Neural cell (in vitro differentiated cells): ENCODE measurements at regions not wholly inside any gene's neighbourhood (a gene's known extent, or its start where the extent isn't known, plus 50 kb on each side); places are given as distances from the start of the nearest gene placed in this dataset.

Source experiments
- TAF1 ChIP-seq: IDR thresholded peaks from 2 replicates; pipeline ENCODE4 v1.6.1; 2012; ENCODE audit warnings: low read depth
- TF ChIP-seq, protein P1 (sequence below): fragments of 450-650 bp; IDR thresholded peaks from 2 replicates; pipeline ENCODE4 v1.5.1; 2014; ENCODE audit warnings: antibody characterized with exemption, mild to moderate bottlenecking, moderate library complexity; ENCODE audit not compliant: poor library complexity, severe bottlenecking

DNA sequence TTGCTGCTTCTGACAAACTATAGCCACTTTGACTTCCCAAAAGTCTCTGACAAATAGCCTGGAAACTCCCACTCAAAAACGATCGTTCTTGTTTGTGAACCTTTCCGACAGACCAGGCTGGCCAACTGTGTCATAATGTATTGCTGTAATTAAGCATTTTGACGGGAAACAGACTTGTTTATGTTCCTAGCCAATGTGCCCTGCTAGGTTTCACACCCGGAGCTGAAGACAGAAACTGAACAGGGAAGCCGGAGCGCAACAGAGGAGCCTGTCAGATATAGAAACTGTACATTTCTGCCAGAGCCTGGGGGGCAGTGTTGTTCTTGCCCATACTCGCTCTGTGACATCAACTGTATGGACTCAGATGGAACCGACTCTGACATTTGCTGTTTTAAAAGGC is 55.3 kb upstream of the C7orf33 start:
- TF ChIP-seq TAF1 = no peak
- TF ChIP-seq, protein P1, sequence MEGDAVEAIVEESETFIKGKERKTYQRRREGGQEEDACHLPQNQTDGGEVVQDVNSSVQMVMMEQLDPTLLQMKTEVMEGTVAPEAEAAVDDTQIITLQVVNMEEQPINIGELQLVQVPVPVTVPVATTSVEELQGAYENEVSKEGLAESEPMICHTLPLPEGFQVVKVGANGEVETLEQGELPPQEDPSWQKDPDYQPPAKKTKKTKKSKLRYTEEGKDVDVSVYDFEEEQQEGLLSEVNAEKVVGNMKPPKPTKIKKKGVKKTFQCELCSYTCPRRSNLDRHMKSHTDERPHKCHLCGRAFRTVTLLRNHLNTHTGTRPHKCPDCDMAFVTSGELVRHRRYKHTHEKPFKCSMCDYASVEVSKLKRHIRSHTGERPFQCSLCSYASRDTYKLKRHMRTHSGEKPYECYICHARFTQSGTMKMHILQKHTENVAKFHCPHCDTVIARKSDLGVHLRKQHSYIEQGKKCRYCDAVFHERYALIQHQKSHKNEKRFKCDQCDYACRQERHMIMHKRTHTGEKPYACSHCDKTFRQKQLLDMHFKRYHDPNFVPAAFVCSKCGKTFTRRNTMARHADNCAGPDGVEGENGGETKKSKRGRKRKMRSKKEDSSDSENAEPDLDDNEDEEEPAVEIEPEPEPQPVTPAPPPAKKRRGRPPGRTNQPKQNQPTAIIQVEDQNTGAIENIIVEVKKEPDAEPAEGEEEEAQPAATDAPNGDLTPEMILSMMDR = no peak
